Activated CD8-positive, alpha-beta T cell treated with anti-CD3 and anti-CD28 coated beads for 36 hours (primary cell): ENCODE measurements at regions not wholly inside any gene's neighbourhood (a gene's known extent, or its start where the extent isn't known, plus 50 kb on each side); places are given as distances from the start of the nearest gene placed in this dataset.

Experiments used
- ATAC-seq: fragments of 200-7000 bp; cut with Tn5 transposase; one replicate; pipeline ENCODE4 v1.10.0; 2021; ENCODE audit warnings: mild to moderate bottlenecking, moderate library complexity
- CTCF ChIA-PET: fragments of 350-600 bp; sonication (Branson Sonifier 250); formaldehyde crosslinking; loops from one replicate; lab custom pipeline; 2021; ENCODE audit warnings: antibody characterized with exemption; lab: Charles Lee
- POLR2A ChIA-PET: fragments of 350-600 bp; sonication (Branson Sonifier 250); formaldehyde crosslinking; loops from one replicate; lab custom pipeline; 2021; ENCODE audit warnings: antibody characterized with exemption; lab: Charles Lee
- DNase-seq: peaks from one replicate; pipeline ENCODE4 v3.0.0-alpha.2; 2020
- H3K27ac Mint-ChIP-seq: one replicate; pipeline ENCODE4 v1.8.0; 2021; ENCODE audit warnings: mild to moderate bottlenecking, mixed read lengths
- H3K27me3 Mint-ChIP-seq: one replicate; pipeline ENCODE4 v1.8.0; 2021; ENCODE audit warnings: mixed read lengths
- H3K36me3 Mint-ChIP-seq: one replicate; pipeline ENCODE4 v1.8.0; 2021; ENCODE audit warnings: low read depth, mixed read lengths
- H3K4me1 Mint-ChIP-seq: one replicate; pipeline ENCODE4 v1.8.0; 2021; ENCODE audit warnings: low read depth, mixed read lengths
- H3K4me3 Mint-ChIP-seq: one replicate; pipeline ENCODE4 v1.8.0; 2021; ENCODE audit warnings: mild to moderate bottlenecking, moderate library complexity, mixed read lengths
- H3K9me3 Mint-ChIP-seq: one replicate; pipeline ENCODE4 v1.8.0; 2021; ENCODE audit warnings: mixed read lengths
- CTCF ChIP-seq: fragments of 200-600 bp; IDR thresholded peaks from one replicate; pipeline ENCODE4 v1.8.0; 2022; ENCODE audit warnings: antibody characterized with exemption, mild to moderate bottlenecking
- intact Hi-C: fragments of 100-400 bp; cut with micrococcal nuclease; formaldehyde crosslinking; loops from one replicate; pipeline ENCODE4 v1.10.0; 2022

GRCh38 chr5:8290721-8291120, 421.8 kb downstream of the MTRR start:
- H3K4me1 Mint-ChIP-seq, result no peaks in the 10 kb centered on the region
- no peak for ATAC-seq
- no peaks in the 10 kb centered on the region for H3K9me3 Mint-ChIP-seq
- DNase-seq, result no peak
- intact Hi-C loops, result no loop called here
- H3K36me3 Mint-ChIP-seq, result no peaks in the 10 kb centered on the region
- ChIA-PET POLR2A (no interaction called here), CTCF (no interaction called here)
- H3K27me3 Mint-ChIP-seq, result no peaks in the 10 kb centered on the region
- no peak for TF ChIP-seq CTCF
- H3K4me3 Mint-ChIP-seq, result no peak overlapping the region
- H3K27ac Mint-ChIP-seq, result no peak overlapping the region

- Mint-ChIP-seq H3K4me1 (no peaks in the 10 kb centered on the region), H3K36me3 (no peaks in the 10 kb centered on the region), H3K27me3 (no peaks in the 10 kb centered on the region), H3K27ac (no peak overlapping the region), H3K4me3 (no peak overlapping the region), H3K9me3 (no peaks in the 10 kb centered on the region)
- CTCF ChIA-PET, result no interaction called here
- ATAC-seq (no peak), DNase-seq (no peak)
- TF ChIP-seq CTCF, result no peak
- intact Hi-C loops, result no loop called here
- POLR2A ChIA-PET, result no interaction called here
Measured at GRCh38 chr5:8291641-8292040, 422.7 kb downstream of the MTRR start.

- POLR2A ChIA-PET, result no interaction called here
- H3K4me3 Mint-ChIP-seq, result no peak overlapping the region
Measured at GRCh38 chr5:8295141-8295540, 426.2 kb downstream of the MTRR start.

GRCh38 chr5:8299716-8300115, 430.8 kb downstream of the MTRR start:
- ATAC-seq (no peak), DNase-seq (no peak)
- POLR2A ChIA-PET, result no interaction called here
- no peaks in the 10 kb centered on the region for H3K36me3 Mint-ChIP-seq
- intact Hi-C loops, result no loop called here
- CTCF ChIA-PET, result no interaction called here
- no peak overlapping the region for H3K4me3 Mint-ChIP-seq
- H3K27ac Mint-ChIP-seq, result no peak overlapping the region
- no peak for TF ChIP-seq CTCF
- H3K9me3 Mint-ChIP-seq, result no peaks in the 10 kb centered on the region
- H3K4me1 Mint-ChIP-seq, result no peaks in the 10 kb centered on the region
- no peaks in the 10 kb centered on the region for H3K27me3 Mint-ChIP-seq

More at GRCh38 chr5:8295141-8295540, 426.2 kb downstream of the MTRR start:
- DNase-seq, result no peak
- CTCF ChIA-PET, result no interaction called here
- Mint-ChIP-seq H3K9me3 (no peaks in the 10 kb centered on the region), H3K36me3 (no peaks in the 10 kb centered on the region), H3K27ac (no peak overlapping the region), H3K4me1 (no peaks in the 10 kb centered on the region), H3K27me3 (no peaks in the 10 kb centered on the region)
- no peak for TF ChIP-seq CTCF
- intact Hi-C loops, result no loop called here
- ATAC-seq, result no peak

- no peaks in the 10 kb centered on the region for H3K36me3 Mint-ChIP-seq
- no peak overlapping the region for H3K4me3 Mint-ChIP-seq
- no peak for ATAC-seq
Measured at GRCh38 chr5:8304341-8304740, 435.4 kb downstream of the MTRR start.

More at GRCh38 chr5:8304341-8304740, 435.4 kb downstream of the MTRR start:
- ChIA-PET CTCF (no interaction called here), POLR2A (no interaction called here)
- no peaks in the 10 kb centered on the region for H3K27me3 Mint-ChIP-seq
- no peak overlapping the region for H3K27ac Mint-ChIP-seq
- H3K4me1 Mint-ChIP-seq, result no peaks in the 10 kb centered on the region
- TF ChIP-seq CTCF, result no peak
- peaks cover 6% of the 10 kb centered on the region for H3K9me3 Mint-ChIP-seq
- no peak for DNase-seq
- intact Hi-C loops, result no loop called here
